ENCODE measurements at regions not wholly inside any gene's neighbourhood (a gene's known extent, or its start where the extent isn't known, plus 50 kb on each side); places are given as distances from the start of the nearest gene placed in this dataset.
"Not testable (repeated sequence)": the region's sequence is repeated elsewhere in the genome, so short reads cannot be mapped to it uniquely, and the experiment has no call there.

GRCh38 chr1:193448682-193449461 is 262.5 kb upstream of the B3GALT2 start:
- no peak for DNase-seq (ENCODE audit: low read depth)

DNA sequence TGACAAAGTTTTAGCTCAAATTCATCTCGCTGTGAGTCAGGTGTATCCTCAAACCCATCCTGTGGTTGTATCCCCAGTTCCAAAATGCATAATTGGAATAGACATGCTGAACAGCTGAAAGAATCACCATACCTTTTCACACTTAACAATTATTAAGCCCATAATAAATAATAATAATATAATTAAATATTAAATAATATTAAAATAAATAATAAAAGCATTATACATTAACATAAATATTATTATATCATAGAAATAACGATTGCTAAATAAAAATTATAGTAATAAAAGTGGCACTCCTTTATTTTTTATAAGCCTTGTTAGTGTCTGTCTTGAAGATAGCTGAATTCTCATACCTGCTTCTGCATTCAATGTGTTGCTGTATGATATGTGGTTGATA is 257.5 kb upstream of the B3GALT2 start:
- no peak for DNase-seq (ENCODE audit: low read depth)

DNA sequence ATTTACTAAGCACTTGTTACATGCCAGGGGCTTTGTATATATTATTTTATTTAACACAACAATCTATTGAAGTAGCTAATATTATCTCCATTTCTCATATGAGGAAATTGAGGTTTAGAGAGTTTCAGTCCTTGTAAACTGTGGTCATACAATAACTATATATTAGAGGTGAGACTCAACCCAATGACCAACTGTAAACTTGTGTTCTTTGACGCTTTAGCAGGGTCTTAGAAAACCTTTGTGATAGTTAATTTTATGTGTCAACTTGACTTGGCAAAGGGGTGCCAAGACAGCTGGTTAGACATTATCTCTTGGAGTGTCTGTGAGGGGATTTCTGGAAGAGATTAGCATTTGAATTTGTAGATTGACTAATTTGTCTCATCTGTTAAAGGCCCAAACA is 252.4 kb upstream of the B3GALT2 start:
- DNase-seq (ENCODE audit: low read depth), result no peak

- no peak for DNase-seq (ENCODE audit: low read depth)
Observed at GRCh38 chr1:193438312-193438711, 251.9 kb upstream of the B3GALT2 start.

- DNase-seq (ENCODE audit: low read depth), result no peak
Observed at GRCh38 chr1:193437785-193438184, 251.4 kb upstream of the B3GALT2 start.

DNA sequence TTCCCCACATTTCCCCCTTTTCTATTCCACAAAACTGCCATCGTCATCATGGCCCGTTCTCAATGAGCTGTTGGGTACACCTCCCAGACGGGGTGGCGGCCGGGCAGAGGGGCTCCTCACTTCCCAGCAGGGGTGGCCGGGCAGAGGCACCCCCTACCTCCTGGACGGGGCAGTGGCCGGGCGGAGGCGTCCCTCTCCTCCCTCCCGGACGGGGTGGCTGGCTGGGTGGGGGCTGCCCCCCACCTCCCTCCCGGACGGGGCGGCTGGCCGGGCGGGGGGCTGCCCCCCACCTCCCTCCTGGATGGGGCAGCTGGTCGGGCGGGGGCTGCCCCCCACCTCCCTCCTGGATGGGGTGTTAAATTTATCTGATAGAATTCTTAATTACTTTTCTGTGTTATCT is 250.9 kb upstream of the B3GALT2 start:
- DNase-seq (ENCODE audit: low read depth), result not testable (repeated sequence)

DNA sequence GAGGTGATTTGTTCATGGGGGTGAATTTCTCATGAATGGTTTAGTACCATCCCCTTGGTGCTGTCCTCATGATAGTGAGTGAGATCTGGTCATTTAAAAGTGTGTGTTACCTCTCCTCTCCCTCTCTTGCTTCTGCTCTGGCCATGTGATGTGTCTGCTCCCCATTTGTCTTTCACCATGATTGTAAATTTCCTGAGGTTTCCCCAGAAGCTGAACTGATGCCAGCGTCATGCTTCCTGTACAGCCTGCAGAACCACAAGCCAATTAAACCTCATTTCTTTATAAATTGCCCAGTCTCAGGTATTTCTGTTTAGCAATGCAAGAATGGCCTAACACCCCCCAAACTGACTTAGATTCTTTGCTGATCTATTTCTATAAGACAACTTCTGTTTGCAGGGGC is 249.4 kb upstream of the B3GALT2 start:
- DNase-seq (ENCODE audit: low read depth), result no peak

GRCh38 chr1:193434319-193434718 is 247.9 kb upstream of the B3GALT2 start:
- DNase-seq (ENCODE audit: low read depth), result no peak

- no peak for DNase-seq (ENCODE audit: low read depth)
Observed at GRCh38 chr1:193433599-193433998, 247.2 kb upstream of the B3GALT2 start.

GRCh38 chr1:193432979-193433587 is 246.7 kb upstream of the B3GALT2 start:
- no peak for DNase-seq (ENCODE audit: low read depth)

DNA sequence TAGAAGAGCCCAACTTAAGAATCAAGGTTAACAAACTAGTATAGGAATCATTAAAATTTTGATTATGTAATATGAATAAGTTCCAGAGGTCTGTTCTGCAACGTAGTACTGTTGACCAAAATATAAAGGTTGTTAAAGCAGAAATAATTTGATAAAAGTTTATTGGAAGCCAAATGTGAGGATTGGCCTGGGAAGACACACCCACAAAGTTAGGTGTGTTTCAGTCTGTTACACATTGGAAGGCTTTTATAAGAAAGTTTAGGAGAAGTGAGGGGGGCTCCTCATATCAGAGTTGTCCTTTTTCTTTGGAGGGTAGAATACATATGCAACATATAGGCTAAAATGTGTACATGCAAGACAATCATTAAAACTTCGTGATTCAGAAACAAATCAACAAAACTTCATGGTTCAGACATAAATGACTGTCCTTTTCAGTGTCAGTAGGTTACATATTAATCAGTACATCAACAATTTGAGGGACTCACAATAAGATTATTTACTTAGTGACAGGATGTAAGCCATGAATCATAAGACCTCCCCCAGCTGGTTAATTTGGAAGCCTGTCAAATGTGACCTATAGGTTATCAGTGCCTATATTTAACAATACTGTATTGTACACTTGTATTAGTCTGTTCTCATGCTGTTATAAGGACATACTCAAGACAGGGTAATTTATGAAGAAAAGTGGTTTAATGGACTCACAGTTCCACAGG is 245.0 kb upstream of the B3GALT2 start:
- DNase-seq (ENCODE audit: low read depth), result no peak

DNA sequence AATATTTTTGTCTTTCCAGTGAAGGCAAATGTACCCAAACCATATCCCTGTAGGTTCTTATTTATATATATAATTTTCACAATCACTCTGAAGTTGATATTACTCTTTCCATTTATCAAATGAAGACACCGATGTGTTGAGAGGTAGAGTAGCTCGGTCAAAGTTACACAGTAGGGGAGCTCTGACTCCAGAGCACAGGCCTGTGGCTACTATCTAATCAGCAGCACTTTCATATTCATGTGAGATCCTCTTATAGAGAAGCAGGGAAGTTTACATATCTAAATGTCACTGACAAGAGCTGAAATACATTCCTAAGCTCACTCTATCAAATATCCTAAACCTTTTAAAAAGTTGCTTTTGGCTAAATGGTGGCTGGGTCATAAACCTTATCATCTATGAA is 241.1 kb upstream of the B3GALT2 start:
- DNase-seq (ENCODE audit: low read depth), result no peak

DNA sequence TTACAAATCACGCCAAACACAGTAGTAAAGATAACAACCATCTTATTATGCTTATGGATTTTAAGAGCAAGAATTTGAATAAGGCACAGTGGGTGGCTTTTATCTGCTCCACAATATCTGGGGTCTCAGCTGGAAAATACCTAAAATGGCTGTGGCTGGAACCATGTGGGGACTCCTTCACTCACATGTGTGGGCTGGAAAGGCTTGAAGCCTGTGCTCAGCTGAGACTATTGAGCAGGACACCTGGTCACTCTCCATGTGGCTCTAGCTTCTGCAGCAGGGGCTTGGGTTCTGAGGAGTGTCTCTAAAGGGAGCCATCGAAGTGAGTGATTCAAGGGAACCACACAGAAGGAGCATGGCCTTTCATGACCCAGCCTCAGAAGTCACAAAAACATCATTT is 239.6 kb upstream of the B3GALT2 start:
- no peak for DNase-seq (ENCODE audit: low read depth)

DNA sequence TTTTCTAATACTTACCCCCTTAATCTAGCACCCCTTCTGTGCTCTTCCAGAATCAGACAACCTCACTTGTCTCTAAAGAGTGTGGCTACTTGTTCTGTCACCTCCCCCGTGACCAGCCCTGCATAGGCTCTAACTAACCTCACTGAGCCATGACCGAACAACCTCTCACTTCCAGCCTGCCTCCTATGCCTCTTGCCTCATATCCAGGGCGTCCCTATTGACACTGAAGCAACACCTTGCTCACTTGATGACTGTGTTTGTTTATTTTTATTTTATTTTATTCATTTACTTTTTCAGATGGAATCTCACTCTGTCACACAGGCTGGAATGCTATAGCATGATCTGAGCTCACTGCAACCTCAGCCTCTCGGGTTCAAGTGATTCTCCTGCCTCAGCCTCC is 235.1 kb upstream of the B3GALT2 start:
- DNase-seq (ENCODE audit: low read depth), result no peak

- DNase-seq (ENCODE audit: low read depth), result no peak
Observed at GRCh38 chr1:193419295-193419694, 232.9 kb upstream of the B3GALT2 start.

DNA sequence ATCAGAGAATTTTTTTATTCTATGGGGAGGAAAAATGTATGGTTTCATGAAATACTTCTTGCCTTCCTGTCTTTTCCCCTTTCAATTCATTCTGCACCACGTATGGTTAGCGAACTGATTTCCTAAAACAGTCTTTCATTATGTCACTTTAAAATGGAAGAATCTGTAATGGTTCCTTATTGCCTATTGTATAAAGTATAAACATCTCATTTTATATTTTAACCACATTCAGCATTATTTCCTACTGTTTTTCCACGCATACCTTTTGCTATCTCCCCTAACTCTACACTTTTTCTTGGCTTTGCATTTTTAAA is 232.3 kb upstream of the B3GALT2 start:
- no peak for DNase-seq (ENCODE audit: low read depth)

DNA sequence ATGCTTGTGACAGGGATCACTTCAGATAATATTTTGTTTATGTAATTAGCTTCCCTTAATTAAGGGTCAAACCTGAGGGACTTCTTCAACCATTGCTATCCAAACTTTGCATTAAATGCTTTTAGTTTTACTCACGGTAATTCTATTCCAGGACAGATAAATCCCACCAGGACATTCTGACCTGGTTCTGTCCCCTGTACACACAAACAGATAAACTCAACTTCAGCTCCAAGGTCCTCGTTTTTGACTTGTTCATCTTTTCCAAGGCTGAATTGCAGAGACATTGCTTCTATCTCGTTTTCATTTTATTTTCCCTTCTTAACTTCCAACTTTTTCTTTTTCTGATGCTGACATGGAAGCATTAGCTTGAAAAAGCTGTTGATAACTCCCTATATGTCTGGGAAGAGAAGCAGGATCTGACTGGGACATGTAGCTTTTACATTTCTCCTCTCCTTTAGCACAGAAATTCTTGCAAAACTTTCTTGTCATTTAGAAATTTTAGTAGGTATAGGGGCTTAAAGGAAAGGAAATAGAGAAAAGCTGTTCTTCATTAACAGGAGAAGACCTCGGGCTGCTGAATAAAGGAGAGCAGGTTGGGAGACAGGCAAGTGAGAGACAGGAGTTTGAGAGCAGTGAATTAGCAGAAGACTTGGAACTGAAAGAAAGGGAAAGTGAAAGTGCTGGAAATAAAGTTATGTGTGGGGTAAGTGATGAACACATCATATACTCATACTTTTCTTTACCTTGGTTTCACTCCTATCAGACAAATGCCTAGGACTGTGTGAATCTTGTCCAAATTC is 231.7 kb upstream of the B3GALT2 start:
- DNase-seq (ENCODE audit: low read depth), result no peak

GRCh38 chr1:193417403-193417802 is 231.0 kb upstream of the B3GALT2 start:
- DNase-seq (ENCODE audit: low read depth), result no peak

DNA sequence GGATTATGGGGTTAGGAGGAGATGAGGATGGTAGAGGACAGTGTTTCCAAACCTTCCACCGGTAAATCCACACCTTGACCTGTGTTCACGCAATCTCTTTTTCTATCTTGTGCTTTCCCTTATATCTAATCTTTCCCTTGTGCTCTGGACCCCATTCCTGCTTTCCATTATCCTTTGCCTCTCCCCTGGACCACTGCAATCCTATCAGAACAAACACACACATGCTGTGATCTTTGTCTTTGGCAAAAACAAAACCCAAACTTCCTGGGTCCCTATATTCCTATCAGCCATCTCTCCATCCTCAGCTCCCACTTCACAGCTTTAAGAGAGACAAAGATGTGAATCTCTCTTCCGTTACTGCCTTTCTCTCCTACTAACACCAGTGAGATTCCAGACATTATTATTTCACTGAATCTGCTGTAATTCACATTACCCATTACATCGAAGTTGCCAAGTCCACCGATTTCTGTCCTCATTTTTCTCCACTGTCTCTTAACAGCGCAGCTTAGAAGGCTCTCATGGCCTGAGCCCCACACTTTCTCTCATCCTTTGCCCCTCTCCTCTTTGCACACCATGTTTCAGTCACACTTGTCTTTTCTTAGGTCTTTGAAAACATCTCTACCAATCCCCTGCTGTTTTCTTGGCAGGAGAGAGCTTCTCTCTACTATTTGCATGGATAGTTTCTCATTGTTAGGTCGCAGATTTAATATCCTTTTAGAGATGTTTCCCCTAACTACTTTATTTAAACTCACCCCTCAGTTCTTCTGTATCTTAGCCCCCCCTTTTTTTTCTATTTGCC is 230.0 kb upstream of the B3GALT2 start:
- DNase-seq (ENCODE audit: low read depth), result no peak

GRCh38 chr1:193415256-193415655 is 228.8 kb upstream of the B3GALT2 start:
- DNase-seq (ENCODE audit: low read depth), result no peak

GRCh38 chr1:193413376-193413775 is 227.0 kb upstream of the B3GALT2 start:
- no peak for DNase-seq (ENCODE audit: low read depth)

DNA sequence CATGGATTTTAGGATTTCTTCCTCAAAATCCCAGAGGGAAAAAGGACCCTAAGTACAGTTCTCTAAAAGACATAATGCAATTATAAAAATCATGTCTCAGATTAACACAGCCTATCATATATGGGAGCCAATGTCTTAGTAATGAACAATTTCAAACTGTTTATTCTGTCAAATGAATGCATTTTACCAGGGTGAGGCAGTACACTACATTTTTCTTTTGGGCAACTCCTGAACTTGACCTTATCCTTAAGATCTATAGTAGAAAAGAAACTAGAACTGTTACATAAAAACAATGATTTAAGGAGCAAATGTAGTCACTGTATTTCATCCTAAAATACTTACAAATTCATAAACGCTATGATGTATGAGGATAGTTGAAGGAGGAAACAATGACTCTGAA is 226.3 kb upstream of the B3GALT2 start:
- no peak for DNase-seq (ENCODE audit: low read depth)

All from HS-27A (cell line).